NCI-H82 treated with DMSO at 0.1 percent for 48 hours (cell line): ENCODE measurements at regions not wholly inside any gene's neighbourhood (a gene's known extent, or its start where the extent isn't known, plus 50 kb on each side); places are given as distances from the start of the nearest gene placed in this dataset.

Experiments used
- DNase-seq: peaks from one replicate; lab custom pipeline; 2025; ENCODE audit not compliant: unreplicated experiment; lab: John Stamatoyannopoulos, UW

DNA sequence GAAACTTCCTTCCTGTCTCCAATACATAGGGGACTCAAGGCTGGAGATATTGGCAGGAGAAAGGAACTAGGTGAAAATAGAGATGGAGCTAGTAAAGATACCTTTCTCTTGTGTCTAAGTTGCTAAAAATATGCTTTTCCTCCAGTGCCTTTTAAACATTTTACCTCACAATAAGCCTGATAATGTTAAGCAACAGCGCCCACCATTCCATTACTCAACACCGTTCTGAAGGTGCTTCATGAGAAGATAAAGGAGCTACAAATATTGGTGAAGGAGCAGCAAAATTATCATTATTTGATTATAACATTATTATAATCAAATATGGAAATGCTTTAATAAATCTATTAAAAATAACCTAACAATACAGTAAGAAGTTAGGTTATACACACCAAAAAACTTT is 83.6 kb upstream of the BARX2 start:
- DNase-seq, result no peak

DNA sequence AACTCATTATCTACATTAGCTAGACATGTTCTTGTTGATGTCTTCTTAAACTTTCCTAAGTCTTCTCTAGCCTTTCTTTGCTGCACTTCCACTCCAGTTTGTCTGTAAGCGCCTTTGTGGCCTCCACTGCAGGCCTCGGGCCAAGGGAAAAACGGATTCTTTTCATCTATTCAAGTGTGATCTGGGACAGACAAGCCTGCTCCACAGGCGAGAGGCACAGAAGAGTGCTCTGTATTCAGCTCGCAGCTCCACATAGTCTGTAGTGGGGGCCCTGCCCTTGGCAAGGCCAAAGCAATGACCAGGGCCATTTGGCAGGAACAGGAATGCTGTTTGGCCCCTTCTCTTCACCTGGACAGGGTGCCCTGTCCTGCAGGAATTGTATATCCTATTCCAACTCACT is 84.1 kb upstream of the BARX2 start:
- DNase-seq, result no peak

DNA sequence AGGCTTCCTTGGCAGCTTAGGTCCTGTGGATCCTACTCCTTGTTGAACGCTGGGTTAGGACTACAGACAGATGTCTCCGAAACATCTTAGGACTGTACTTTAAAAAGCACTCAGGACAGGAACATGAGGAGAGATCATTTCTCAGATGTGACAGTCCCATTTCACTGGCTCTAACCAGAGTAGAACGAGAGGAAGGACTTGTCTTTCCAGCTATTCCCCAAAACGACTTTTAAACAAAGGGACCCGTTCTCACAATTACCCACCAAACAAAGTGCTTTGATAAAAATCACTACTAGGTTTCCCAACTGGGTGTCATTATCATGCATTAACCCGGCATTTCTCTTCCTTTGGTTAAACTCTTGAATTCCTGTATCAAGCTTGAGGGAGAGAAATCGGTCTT is 84.7 kb upstream of the BARX2 start:
- DNase-seq, result no peak

- no peak for DNase-seq
Measured at GRCh38 chr11:129289350-129290040, 86.2 kb upstream of the BARX2 start.

DNA sequence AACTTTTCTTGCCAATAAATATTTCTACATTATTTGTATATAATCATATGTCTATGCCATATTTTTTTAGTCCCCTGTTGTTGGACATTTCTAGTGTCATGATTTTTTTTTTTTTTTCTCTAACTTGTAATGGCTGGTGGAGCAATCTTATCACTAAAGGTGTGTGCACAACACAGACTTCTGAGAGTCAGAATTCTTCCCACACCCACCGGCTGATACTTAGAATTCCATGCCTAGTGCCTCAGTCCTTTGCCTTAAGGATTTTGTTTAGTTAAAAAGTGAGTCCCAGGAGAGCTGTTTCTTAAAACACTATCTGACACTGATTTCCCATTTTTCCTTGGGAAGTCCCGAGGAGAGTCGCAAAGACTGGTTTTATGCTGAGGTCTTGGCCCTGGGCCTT is 87.7 kb upstream of the BARX2 start:
- no peak for DNase-seq

- no peak for DNase-seq
Measured at GRCh38 chr11:129286813-129287212, 88.8 kb upstream of the BARX2 start.

- no peak for DNase-seq
Measured at GRCh38 chr11:129285402-129285786, 90.3 kb upstream of the BARX2 start.

DNA sequence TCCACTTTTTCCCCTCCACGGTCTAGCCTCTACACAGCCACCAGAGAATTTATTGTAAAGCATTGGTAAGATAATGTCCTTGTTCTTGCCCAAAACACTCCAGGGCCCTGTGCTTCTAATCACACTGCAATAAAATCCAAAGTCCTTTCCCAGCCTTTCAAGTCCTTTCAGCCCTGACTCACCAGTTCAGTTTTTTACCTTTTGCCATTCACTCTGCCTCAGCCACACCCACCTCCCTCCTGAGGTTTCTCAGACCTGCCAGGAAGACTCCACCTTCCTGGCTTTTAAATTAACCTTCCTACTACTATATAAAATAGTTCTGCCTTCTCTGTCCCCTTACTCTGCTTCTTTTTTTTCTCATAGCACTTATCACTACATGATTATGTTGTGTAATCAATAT is 91.0 kb upstream of the ARHGAP32 start:
- no peak for DNase-seq

DNA sequence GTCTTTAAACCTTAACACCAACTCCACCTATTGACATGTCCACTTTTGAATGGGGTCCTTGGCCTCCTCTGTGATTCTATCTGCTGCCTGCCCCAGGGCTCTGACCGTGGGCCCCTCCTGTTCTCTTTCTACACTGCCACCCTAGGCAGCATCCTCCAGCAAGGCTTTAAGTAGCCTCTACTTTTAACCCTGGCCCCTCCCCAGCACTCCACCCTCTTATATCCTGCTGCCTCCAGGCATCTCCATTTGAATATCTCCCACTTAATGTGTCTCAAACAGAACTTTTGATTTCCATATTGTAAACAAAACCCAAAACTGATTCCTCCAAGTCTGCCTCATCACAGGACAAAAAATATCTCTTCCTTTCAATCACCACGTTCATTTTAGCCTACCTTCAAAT is 90.5 kb upstream of the ARHGAP32 start:
- DNase-seq, result no peak

- DNase-seq, result no peak
Measured at GRCh38 chr11:129281471-129282415, 89.6 kb upstream of the ARHGAP32 start.

DNA sequence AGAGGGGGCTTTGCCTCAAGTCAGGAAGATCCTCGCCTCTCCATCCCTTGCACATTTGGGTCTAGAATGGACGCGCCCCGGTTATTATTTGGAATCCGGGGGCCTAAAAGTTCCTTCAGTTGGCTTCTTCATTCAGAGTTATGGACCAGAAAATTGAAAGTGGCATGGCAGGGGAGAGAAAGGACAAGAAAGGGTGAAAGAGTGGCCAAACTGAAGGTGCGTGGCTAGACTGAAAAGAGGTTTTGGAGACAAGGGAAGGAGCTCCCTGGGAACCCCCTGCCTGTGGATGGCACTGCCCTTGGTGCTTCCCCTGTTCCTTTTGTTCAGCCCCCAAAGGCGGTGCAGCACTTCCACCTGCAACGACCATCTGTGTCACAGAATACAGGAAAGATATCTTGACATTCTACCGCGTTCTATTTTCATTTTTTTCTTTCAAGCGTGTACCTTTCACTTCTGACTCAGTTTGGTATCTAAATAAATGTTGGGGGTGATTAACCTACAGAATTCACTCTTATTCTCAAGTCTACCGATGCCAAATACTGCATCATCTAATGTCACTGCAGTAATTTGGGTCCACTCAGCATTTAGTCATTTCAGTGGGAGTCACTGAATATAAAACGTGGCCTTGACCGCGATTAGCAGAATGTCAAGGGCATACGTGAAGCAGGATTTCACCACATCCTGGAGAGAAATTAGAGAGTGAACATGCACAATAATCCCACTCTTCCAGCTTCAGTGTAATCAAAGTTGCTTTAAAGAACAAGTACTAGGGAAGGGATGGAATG is 88.1 kb upstream of the ARHGAP32 start:
- no peak for DNase-seq

DNA sequence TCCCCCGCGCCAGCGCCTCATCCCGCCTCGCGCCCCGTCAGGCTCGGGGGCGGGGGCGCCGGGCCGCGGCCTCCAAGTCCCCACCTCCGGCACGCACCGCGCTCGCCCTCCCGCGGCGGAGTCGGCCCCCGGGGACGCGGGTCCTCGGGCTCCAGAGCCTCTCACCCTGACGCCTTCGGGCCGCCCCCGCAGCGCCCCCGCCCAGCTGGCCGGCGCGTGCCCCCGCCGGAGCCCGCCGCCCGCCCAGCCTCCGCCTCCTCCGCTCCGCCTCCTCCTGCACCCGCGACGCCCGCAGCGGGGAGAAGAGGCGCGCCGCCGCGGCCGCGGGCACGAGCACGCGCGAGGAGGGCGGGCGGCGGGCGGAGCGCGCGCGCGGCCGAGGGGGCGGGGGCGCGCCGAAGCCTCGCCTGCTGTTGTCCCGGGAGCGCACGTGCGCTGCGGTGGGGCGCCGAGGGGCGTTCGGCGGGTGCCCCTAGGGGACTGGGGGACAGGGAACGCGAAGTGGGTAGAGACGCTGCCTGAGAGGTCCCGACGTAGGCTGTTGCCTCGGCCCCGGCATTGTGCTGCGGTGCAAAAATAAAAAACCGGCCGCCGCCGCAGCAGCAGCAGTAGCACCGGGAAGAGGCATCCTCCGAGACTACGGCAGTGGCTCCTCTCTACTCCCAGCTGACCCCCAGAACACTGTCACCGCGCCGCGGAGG is 87.4 kb upstream of the ARHGAP32 start:
- peak; percentile 18 for DNase-seq

GRCh38 chr11:129278586-129279319 is 86.6 kb upstream of the ARHGAP32 start:
- no peak for DNase-seq

DNA sequence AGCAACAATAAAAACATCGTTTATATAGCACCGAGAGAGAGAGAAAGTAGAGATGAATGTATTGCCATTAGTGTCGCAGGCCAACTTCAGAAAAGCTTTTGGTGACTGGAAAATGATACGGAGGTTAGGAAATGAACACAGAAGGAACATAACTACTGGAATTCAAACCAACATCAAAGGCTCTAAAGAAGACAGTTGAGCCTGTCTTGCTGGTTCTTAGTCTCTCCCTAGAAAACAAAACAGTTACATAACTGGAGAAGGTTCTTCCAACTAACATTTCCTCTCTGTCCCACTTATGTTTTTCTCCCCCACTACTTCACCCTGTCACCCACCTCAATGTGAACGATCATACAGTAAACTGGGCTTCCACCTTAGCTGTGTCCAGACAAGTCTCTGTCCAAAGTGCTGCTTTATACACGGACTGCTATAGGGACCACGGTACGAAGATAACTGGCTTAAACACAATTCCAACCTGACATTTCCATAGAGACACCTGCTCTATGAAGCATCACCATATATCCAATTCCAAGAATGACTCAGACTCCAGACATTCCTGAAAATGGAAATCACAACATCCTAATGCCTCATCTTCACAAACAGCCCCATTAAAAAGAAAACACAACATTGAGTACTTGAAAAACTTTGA is 85.2 kb upstream of the ARHGAP32 start:
- no peak for DNase-seq

GRCh38 chr11:129275828-129276227 is 83.7 kb upstream of the ARHGAP32 start:
- no peak for DNase-seq

DNA sequence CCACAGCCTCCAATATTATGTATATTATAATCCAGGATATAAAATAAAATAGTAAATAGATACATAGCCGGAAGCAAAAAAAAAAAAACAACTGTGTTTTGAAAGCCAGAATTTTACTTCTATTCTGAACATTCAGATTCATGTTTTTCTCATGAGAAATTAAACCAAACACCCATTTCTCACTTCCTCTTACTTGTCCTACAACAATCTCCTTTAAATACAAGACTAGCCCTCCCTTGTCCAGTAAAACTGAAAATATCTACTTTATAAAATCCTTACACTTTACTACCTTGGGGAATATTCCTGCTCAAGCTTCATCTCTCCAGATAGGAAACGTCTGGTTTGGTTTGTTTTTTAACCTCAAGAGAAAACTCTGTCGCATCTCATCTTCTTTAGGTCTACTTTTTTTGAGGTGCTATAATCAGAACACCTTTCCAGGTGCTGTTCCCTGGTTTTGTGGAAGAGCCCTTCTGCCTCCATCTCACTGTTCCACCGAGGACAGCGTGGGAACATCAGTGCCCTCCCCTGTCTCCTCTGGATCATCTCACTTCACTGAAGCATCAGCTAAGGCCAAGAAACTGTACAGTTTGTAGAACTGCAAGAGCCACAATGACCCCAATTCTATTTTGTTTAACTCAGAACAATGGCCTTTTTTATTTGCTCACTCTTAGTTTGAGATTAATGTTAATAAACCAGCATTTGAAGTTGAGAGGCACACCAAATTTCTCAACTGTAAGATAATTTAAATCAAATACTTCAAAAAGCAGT is 82.0 kb upstream of the ARHGAP32 start:
- no peak for DNase-seq

DNA sequence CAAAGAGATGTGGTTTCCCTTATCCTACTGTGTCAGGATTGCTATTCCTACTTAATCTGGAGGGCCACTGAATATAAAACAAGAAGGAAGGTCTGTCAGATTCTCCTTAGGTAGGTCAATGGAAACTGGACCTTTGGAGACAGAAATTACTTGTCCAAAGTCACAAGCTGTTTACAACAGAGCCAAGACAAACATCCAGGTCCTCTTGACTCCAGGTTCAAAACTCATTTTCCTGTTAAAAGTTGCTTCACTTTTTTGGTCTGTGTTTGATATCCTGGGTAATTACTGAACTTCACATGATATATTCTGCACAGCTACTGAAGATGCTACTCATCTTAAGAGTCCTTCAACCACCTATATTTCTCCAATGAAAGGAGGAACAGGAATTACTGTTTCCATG is 81.2 kb upstream of the ARHGAP32 start:
- DNase-seq, result no peak

DNA sequence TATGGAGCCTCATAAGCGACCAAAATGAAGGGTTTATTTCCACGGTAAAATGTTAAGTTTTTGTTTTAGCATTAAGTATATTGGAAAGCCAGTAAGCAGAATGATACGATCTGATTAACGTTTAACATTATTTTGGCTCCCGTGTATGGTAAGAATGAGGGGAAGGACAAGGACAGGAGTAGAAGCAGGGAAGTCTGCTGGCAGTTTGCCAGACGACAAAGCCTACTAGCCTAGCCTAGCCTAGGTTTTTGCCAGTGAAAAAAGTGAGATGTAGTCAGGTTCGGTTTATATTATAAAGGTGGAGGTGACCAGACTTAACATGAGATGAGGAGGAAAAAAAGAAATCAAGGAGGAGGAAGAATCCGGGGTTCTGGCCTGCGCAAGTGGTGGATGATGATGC is 78.9 kb upstream of the ARHGAP32 start:
- no peak for DNase-seq

DNA sequence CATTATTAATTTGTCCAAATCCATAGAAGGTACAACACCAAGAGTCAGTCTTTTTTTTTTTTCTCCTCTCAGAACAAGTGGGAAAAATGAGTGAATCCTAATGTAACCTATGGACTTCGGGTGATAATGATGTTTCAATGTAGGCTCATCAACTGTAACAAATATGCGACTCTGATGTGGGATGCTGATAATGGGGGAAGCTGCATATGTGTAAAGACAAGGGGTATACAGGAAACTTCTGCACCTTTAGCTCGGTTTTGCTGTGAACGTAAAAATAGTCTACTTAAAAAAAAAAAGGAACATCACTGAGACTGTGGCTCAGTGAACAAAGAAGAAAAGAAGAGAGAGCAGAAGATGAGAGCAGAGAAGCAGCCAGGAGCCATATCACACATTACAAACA is 78.3 kb upstream of the ARHGAP32 start:
- DNase-seq, result no peak
